ENCODE measurements at regions not wholly inside any gene's neighbourhood (a gene's known extent, or its start where the extent isn't known, plus 50 kb on each side); places are given as distances from the start of the nearest gene placed in this dataset.

GRCh38 chr7:18133921-18134320, 106.3 kb upstream of the PRPS1L1 start:
- Histone ChIP-seq H3K4me3 (ENCODE audit: low read depth, low read length) (no peak overlapping the region), H3K4me1 (ENCODE audit: control insufficient read depth, insufficient read depth, low read length) (no peaks in the 10 kb centered on the region), H3K27ac (ENCODE audit: extremely low read depth, low read depth, low read length) (no peak overlapping the region), H3K9me3 (ENCODE audit: control insufficient read depth, insufficient read depth, low read depth, low read length) (no peaks in the 10 kb centered on the region), H3K36me3 (ENCODE audit: control insufficient read depth in 2 of 2, insufficient read depth in 1 of 2, low read length in 2 of 2) (no peaks in the 10 kb centered on the region)
- POLR2A ChIA-PET, result interaction anchor here (0.6 kb wide), 1 partner anchor 439 kb away, joined by 3 read pairs; no protein-coding TSS in a partner anchor
- CTCF ChIA-PET, result interaction anchor here (0.7 kb wide), 1 partner anchor 13 kb away, joined by 3 read pairs; no protein-coding TSS in a partner anchor
- TF ChIP-seq REST (tag by site-specific recombination; IDR thresholded peaks at IDR 0.05) (no peak), PATZ1 (tag by site-specific recombination; IDR thresholded peaks at IDR 0.05) (no peak), ZNF621 (tag by site-specific recombination; IDR thresholded peaks at IDR 0.05) (no peak), ZNF391 (tag by site-specific recombination; IDR thresholded peaks at IDR 0.05; ENCODE audit: borderline replicate concordance, low read depth) (no peak), KLF8 (tag by site-specific recombination; IDR thresholded peaks at IDR 0.05) (no peak), ZNF843 (tag by site-specific recombination; IDR thresholded peaks at IDR 0.05) (no peak), ZNF488 (tag by site-specific recombination; IDR thresholded peaks at IDR 0.05) (no peak), ZNF560 (tag by site-specific recombination; IDR thresholded peaks at IDR 0.05; ENCODE audit: borderline replicate concordance) (no peak), ZNF138 (tag by site-specific recombination; IDR thresholded peaks at IDR 0.05; ENCODE audit: borderline replicate concordance) (no peak)
- TF ChIP-seq, protein P1, sequence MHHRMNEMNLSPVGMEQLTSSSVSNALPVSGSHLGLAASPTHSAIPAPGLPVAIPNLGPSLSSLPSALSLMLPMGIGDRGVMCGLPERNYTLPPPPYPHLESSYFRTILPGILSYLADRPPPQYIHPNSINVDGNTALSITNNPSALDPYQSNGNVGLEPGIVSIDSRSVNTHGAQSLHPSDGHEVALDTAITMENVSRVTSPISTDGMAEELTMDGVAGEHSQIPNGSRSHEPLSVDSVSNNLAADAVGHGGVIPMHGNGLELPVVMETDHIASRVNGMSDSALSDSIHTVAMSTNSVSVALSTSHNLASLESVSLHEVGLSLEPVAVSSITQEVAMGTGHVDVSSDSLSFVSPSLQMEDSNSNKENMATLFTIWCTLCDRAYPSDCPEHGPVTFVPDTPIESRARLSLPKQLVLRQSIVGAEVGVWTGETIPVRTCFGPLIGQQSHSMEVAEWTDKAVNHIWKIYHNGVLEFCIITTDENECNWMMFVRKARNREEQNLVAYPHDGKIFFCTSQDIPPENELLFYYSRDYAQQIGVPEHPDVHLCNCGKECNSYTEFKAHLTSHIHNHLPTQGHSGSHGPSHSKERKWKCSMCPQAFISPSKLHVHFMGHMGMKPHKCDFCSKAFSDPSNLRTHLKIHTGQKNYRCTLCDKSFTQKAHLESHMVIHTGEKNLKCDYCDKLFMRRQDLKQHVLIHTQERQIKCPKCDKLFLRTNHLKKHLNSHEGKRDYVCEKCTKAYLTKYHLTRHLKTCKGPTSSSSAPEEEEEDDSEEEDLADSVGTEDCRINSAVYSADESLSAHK (tag by site-specific recombination; IDR thresholded peaks at IDR 0.05), result no peak
- TF ChIP-seq, protein P2, sequence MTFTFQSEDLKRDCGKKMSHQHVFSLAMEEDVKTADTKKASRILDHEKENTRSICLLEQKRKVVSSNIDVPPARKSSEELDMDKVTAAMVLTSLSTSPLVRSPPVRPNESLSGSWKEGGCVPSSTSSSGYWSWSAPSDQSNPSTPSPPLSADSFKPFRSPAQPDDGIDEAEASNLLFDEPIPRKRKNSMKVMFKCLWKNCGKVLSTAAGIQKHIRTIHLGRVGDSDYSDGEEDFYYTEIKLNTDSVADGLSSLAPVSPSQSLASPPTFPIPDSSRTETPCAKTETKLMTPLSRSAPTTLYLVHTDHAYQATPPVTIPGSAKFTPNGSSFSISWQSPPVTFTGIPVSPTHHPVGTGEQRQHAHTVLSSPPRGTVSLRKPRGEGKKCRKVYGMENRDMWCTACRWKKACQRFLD (tag by site-specific recombination; IDR thresholded peaks at IDR 0.05), result no peak

GRCh38 chr7:18140943-18141342, 113.3 kb upstream of the PRPS1L1 start:
- H3K4me3 ChIP-seq (ENCODE audit: low read depth, low read length), result no peak overlapping the region
- no peaks in the 10 kb centered on the region for H3K36me3 ChIP-seq (ENCODE audit: control insufficient read depth in 2 of 2, insufficient read depth in 1 of 2, low read length in 2 of 2)
- ChIA-PET POLR2A (no interaction called here), CTCF (interaction anchor here (0.5 kb wide), 1 partner anchor 75 kb away, joined by 3 read pairs; no protein-coding TSS in a partner anchor)
- H3K9me3 ChIP-seq (ENCODE audit: control insufficient read depth, insufficient read depth, low read depth, low read length), result no peaks in the 10 kb centered on the region
- H3K27ac ChIP-seq (ENCODE audit: extremely low read depth, low read depth, low read length), result no peak overlapping the region
- TF ChIP-seq, protein P1 (tag by site-specific recombination; IDR thresholded peaks at IDR 0.05), result no peak
- TF ChIP-seq ZNF155 (tag by site-specific recombination; IDR thresholded peaks at IDR 0.05), result no peak
- no peak for TF ChIP-seq BCL6B (tag by site-specific recombination; IDR thresholded peaks at IDR 0.05)
- no peak for TF ChIP-seq ZNF404 (tag by site-specific recombination; IDR thresholded peaks at IDR 0.05)
- H3K4me1 ChIP-seq (ENCODE audit: control insufficient read depth, insufficient read depth, low read length), result no peaks in the 10 kb centered on the region
